Hepatocyte (in vitro differentiated cells): ENCODE measurements at regions not wholly inside any gene's neighbourhood (a gene's known extent, or its start where the extent isn't known, plus 50 kb on each side); places are given as distances from the start of the nearest gene placed in this dataset.

Experiments used
- DNase-seq: peaks from one replicate; pipeline ENCODE4 v3.0.0-alpha.2; 2016; ENCODE audit warnings: low spot score
- H2AFZ ChIP-seq: fragments of 200-600 bp; sonication (generic); 2 replicates; pipeline ENCODE4 v1.6.0; 2016; ENCODE audit warnings: antibody characterized with exemption, mild to moderate bottlenecking
- H3K27ac ChIP-seq: fragments of 200-600 bp; sonication (generic); 2 replicates; pipeline ENCODE4 v1.5.1; 2016; ENCODE audit warnings: mild to moderate bottlenecking
- H3K27me3 ChIP-seq: fragments of 200-600 bp; sonication (generic); 2 replicates; pipeline ENCODE4 v1.6.1; 2016
- H3K36me3 ChIP-seq: fragments of 200-600 bp; sonication (generic); replicated peaks from 2 replicates; pipeline ENCODE4 v1.5.1; 2016; ENCODE audit warnings: low read depth; ENCODE audit not compliant: insufficient read depth
- H3K4me1 ChIP-seq: fragments of 200-600 bp; sonication (generic); 2 replicates; pipeline ENCODE4 v1.5.1; 2016; ENCODE audit warnings: mild to moderate bottlenecking, moderate library complexity; ENCODE audit not compliant: insufficient read depth
- H3K4me2 ChIP-seq: fragments of 200-600 bp; sonication (generic); 2 replicates; pipeline ENCODE4 v1.6.0; 2016
- H3K4me3 ChIP-seq: fragments of 200-600 bp; sonication (generic); 2 replicates; pipeline ENCODE4 v1.5.1; 2016; ENCODE audit warnings: mild to moderate bottlenecking
- H3K79me2 ChIP-seq: fragments of 200-600 bp; sonication (generic); 2 replicates; pipeline ENCODE4 v1.6.0; 2017; ENCODE audit warnings: mild to moderate bottlenecking
- H3K9me2 ChIP-seq: fragments of 200-600 bp; sonication (generic); replicated peaks from 2 replicates; pipeline ENCODE4 v1.6.0; 2017; ENCODE audit warnings: mild to moderate bottlenecking; ENCODE audit not compliant: insufficient read depth
- H3K9me3 ChIP-seq: fragments of 200-600 bp; sonication (generic); 2 replicates; pipeline ENCODE4 v1.5.1; 2016; ENCODE audit warnings: low read depth, mild to moderate bottlenecking
- H4K20me1 ChIP-seq: fragments of 200-600 bp; sonication (generic); 2 replicates; pipeline ENCODE4 v1.6.0; 2016; ENCODE audit warnings: mild to moderate bottlenecking; ENCODE audit not compliant: insufficient read depth, poor library complexity, severe bottlenecking
- EZH2 ChIP-seq: fragments of 200-600 bp; sonication (generic); IDR thresholded peaks from 2 replicates; pipeline ENCODE4 v1.6.1; 2016; ENCODE audit warnings: antibody characterized with exemption, mild to moderate bottlenecking, borderline replicate concordance
- EZH2phosphoT487 ChIP-seq: fragments of 200-600 bp; sonication (generic); IDR thresholded peaks from one replicate; pipeline ENCODE4 v1.6.1; 2018; ENCODE audit warnings: antibody characterized with exemption, mild to moderate bottlenecking, low read depth, moderate library complexity; ENCODE audit not compliant: unreplicated experiment, severe bottlenecking
- WGBS: methylation state at CpG from one replicate; pipeline ENCODE4 v1.1.6; 2016; ENCODE audit warnings: low lambda C conversion rate; ENCODE audit errors: missing lambda C conversion rate; 5-methylcytosine and 5-hydroxymethylcytosine counted together
- TF ChIP-seq, protein P1 (sequence below): fragments of 200-600 bp; sonication (generic); IDR thresholded peaks from 2 replicates; pipeline ENCODE4 v1.5.1; 2016; ENCODE audit warnings: antibody characterized with exemption, mild to moderate bottlenecking; ENCODE audit not compliant: poor library complexity

DNA sequence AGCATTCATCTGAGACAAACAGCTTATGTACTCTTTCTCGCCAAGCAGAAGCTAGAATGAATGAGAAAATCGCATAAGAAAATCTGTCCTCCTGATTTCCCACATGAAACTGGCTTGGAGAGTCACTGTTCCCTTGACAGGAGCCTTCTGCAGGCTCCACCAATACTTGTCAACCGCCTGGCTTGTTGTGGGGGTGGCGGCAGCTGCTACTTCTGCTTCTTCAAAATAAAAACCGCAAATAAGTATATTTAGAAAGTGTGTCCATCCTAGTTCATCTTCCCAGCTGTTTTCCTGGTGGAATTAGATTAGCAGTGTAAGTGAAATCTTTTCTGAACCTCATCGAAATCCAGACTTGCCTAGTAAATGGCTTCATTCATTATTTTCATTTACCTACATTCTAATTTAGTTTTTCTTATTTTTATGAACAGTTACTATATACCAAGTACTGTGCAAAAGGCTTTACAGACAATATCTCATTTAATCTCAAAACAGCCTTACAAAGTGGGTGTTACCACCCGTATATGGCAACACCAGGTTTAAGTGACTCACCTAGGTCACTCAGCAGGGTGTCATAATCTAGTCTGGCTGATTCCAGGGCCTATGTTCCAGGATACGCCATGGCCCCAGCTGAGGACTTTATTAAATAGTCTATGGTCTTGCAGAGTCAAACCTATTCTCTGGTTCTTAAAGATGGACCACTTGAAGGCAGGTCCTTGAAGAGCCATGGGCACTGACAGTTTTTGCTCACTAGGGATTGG is 104.6 kb upstream of the IGFBP7 start:
- Histone ChIP-seq H3K36me3 (no peaks in the 10 kb centered on the region), H3K4me1 (no peaks in the 10 kb centered on the region), H3K9me3 (no peaks in the 10 kb centered on the region), H3K4me2 (no peak overlapping the region), H4K20me1 (no peaks in the 10 kb centered on the region), H3K79me2 (no peaks in the 10 kb centered on the region), H3K9me2 (no peaks in the 10 kb centered on the region), H3K27me3 (no peaks in the 10 kb centered on the region), H3K4me3 (no peak overlapping the region), H3K27ac (no peak overlapping the region), H2AFZ (no peak overlapping the region)
- WGBS, result 93% methylated on average over 8 of the region's 8 CpGs
- no peak for DNase-seq
- TF ChIP-seq EZH2phosphoT487 (no peak), EZH2 (no peak)
- TF ChIP-seq, protein P1, sequence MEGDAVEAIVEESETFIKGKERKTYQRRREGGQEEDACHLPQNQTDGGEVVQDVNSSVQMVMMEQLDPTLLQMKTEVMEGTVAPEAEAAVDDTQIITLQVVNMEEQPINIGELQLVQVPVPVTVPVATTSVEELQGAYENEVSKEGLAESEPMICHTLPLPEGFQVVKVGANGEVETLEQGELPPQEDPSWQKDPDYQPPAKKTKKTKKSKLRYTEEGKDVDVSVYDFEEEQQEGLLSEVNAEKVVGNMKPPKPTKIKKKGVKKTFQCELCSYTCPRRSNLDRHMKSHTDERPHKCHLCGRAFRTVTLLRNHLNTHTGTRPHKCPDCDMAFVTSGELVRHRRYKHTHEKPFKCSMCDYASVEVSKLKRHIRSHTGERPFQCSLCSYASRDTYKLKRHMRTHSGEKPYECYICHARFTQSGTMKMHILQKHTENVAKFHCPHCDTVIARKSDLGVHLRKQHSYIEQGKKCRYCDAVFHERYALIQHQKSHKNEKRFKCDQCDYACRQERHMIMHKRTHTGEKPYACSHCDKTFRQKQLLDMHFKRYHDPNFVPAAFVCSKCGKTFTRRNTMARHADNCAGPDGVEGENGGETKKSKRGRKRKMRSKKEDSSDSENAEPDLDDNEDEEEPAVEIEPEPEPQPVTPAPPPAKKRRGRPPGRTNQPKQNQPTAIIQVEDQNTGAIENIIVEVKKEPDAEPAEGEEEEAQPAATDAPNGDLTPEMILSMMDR, result no peak

DNA sequence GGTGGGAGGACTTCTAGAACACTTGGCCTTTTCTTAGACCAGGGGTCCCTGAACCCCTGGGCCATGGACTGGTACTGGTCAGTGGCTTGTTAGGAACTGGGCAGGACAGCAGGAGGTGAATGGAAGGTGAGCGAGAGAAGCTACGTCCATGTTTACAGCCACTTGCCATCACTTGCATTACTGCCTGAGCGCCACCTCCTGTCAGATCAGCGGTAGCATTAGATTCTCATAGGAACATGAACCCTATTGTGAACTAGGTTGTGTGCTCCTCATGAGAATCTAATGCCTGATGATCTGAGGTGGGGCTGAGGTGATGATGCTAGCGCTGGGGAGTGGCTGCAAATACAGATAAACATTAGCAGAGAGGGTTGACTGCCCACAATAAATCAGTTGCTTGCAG is 100.9 kb upstream of the IGFBP7 start:
- Histone ChIP-seq H3K27ac (no peak overlapping the region), H3K9me2 (no peaks in the 10 kb centered on the region), H3K4me1 (no peaks in the 10 kb centered on the region), H4K20me1 (no peaks in the 10 kb centered on the region), H3K27me3 (no peaks in the 10 kb centered on the region), H3K36me3 (no peaks in the 10 kb centered on the region), H3K4me3 (no peak overlapping the region), H3K4me2 (no peak overlapping the region), H3K79me2 (no peaks in the 10 kb centered on the region), H3K9me3 (no peaks in the 10 kb centered on the region), H2AFZ (no peak overlapping the region)
- no peak for DNase-seq
- 93% methylated on average over 5 of the region's 5 CpGs for WGBS
- TF ChIP-seq, protein P1, result no peak
- TF ChIP-seq EZH2 (no peak), EZH2phosphoT487 (no peak)

DNA sequence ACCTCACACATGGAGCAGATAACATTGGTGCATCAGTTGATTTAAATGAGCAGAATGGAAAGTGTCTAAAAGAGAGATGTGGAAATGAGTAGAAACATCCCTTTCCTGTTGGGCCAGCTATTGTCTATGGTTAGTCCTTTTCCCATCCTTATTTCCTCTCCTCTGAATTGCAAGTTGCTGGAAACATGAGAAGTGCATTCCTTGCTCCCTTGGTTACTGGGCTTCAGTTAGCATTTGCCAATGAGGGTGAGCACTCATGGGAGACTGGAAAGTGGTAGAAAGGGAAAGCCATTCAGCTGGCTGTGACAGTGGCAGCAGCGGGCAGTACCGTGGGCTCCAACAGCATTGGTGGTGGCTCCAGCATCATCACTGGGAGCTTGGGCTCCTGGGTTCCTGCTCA is 96.0 kb upstream of the IGFBP7 start:
- no peak overlapping the region for H3K27ac ChIP-seq
- WGBS, result 94% methylated on average over 2 of the region's 2 CpGs
- H3K4me2 ChIP-seq, result no peak overlapping the region
- H3K79me2 ChIP-seq, result no peaks in the 10 kb centered on the region
- DNase-seq, result no peak
- TF ChIP-seq EZH2 (no peak), EZH2phosphoT487 (no peak)
- TF ChIP-seq, protein P1, result no peak
- no peaks in the 10 kb centered on the region for H3K27me3 ChIP-seq
- H3K4me3 ChIP-seq, result no peak overlapping the region
- no peaks in the 10 kb centered on the region for H3K9me2 ChIP-seq
- H2AFZ ChIP-seq, result no peak overlapping the region
- no peaks in the 10 kb centered on the region for H3K9me3 ChIP-seq
- no peaks in the 10 kb centered on the region for H3K36me3 ChIP-seq
- no peaks in the 10 kb centered on the region for H4K20me1 ChIP-seq
- no peaks in the 10 kb centered on the region for H3K4me1 ChIP-seq
